ENCODE measurements at regions not wholly inside any gene's neighbourhood (a gene's known extent, or its start where the extent isn't known, plus 50 kb on each side); places are given as distances from the start of the nearest gene placed in this dataset.

DNA sequence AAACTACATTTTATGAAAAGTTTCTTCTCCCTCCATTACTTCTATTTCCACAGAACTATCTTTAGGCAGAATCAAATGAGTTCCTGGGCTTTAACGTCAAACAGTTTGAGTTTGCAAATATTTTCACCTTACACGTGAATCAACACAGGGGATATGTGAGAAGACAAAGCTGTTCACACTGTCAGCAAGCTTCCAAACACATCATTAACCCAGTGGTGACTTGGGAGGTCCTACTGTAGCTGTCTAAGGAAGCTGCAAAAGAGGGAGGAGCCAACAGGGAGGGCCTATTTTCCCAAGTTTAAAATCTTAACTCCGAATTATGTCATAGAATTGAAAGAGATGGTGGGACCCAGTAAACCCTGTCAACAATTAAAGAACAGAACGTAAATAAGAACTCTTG lies 337.8 kb upstream of the DNAJC19 start:
- DNase-seq = peak; percentile 51

DNA sequence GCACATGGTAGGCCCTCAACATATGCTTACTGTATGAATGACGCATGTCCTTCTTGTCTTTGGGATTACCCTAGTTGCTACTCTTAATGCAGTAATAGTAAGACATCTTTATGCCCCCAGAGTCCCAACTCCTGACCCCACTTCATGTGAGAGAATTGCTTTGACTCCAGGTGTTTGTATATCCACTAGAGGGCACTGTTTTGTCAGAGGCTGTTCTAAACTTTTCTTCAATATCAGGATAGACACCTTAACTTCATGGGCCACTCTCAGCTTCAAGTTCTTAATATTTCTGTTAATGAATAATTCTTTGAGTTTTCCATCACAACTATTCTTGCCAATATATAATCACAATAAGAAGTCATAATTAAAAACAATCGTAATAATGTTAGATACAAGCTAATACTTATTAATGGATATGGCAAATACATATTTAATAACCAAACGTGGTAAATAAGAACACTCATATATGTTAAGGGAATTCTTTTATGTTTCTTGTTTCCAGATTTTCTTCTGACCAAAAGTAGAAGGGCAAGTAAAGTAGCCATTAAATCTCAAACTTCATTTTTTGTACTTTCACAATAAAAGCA lies 337.2 kb upstream of the DNAJC19 start:
- peak; percentile 67 for DNase-seq

DNA sequence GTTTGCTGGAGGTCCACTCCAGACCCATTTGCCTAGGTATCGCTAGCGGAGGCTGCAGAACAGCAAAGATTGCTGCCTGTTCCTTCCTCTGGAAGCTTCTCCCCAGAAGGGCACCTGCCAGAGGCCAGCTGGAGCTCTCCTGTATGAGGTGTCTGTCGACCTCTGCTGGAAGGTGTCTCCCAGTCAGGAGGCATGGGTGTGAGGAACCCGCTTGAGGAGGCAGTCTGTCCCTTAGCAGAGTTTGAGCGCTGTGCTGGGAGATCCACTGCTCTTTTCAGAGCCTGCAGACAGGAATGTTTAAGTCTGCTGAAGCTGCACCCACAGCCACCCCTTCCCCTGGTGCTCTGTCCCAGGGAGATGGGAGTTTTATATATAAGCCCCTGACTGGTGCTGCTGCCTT lies 335.0 kb upstream of the DNAJC19 start:
- peak; percentile 37 for DNase-seq

DNA sequence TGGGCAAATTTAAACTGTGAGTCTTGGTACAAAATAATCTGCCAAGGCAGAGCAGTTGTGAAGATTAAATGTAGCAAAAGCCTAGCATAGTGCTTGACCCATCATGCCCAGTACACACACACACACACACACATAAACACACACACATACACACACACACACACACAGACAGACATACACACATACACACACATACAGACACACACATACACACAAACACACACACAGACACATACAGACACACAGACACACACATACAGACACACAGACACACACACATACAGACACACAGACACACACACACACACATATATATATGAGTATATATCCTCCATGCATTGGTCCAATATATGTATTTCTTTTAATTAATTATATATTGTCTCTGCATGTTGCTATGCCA lies 328.8 kb upstream of the DNAJC19 start:
- DNase-seq = no peak

DNA sequence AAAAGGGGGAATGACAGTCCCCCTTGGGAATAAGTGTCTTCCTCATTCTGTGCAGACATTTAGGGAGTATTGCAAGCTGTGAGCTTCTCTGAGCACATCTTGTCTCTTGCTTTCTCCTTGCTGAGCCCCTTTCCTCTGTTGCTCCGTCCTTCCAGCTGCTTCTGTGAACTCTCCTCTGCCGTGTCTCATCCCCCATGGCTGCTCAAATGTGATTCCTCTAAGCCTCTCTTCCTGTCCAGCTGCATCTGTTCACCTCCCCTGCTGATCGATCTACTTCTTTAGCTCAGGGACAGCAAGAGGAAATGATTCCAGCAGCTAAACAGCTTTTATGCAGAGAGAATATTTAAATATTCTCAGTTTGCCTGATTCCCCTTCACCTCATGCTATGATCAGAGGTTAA lies 328.0 kb upstream of the DNAJC19 start:
- DNase-seq = peak; percentile 69

DNA sequence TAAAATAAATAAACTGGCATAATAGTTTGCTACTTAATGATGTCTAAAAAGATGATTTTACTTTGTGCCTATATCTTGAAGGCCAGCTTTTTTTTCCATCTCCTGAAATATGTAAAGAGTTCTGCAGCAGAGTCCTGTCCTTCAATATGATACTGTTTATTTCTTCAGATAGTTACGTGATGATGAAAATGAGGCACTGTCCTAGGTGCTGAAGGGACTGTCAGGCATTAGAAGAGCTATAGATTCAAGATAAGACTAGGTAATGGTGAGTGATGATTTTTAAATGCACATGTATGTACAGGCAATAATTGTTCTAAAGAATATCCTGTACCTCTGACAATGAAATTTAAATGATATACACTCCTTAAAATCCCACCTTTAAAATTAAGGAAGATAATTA lies 326.9 kb upstream of the DNAJC19 start:
- DNase-seq = no peak

DNA sequence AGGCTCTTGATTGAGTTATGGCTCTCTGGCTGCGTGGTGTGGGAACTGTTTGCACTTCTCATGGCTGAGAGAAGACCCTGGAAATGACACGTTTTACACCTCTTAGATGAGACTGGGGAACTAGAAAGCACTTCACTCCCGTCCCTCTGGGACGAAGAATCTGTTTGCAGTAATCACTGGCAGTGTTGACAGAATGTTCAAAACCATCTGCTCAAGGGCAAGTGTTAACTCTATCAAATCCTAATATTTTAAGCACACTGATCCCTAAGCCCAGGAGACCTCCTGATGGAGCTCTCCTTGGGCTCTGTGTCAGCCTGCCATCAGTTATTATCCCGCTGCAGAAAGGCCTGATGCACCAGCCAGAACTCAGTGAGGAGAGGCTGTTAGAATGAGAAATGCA lies 323.8 kb upstream of the DNAJC19 start:
- DNase-seq = peak; percentile 94

DNA sequence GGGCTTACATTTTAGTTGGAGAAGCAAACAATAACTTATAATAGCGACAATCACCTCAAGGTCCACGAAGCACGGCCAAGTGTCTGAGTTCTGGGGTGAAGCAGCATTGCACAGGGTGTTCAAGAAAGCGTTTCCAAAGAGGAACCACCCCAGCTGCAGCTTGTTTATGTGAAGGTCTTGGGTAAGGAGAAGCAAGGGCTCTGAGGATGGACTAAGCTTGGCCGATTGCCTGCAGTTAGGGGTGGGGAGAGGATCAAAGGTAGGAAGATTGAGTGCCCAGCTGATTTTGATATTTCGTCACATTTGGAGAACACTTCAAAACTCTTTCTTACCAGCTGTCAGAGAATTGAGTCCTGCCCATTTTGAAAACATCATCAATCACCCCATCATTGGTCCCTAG lies 321.6 kb upstream of the DNAJC19 start:
- DNase-seq = peak; percentile 36

DNA sequence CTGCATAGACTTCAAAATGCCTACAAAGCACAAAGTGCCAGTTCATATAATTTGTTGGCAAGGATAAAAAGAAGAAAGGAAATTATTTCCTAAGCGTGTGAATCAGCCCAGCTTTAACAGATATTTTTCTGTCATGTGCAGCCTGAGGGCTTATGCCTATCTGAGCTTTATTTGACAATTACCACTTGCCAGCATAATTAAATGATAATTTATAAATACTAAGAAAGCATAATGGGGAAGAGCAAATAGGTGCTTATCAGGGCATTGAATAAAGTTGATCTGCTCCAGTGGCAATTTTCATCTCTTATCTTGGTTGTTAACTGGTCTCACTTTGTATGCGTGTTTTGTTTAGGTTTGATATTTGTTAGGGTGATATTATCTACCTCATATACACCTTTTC lies 313.4 kb upstream of the DNAJC19 start:
- DNase-seq = peak; percentile 6

DNA sequence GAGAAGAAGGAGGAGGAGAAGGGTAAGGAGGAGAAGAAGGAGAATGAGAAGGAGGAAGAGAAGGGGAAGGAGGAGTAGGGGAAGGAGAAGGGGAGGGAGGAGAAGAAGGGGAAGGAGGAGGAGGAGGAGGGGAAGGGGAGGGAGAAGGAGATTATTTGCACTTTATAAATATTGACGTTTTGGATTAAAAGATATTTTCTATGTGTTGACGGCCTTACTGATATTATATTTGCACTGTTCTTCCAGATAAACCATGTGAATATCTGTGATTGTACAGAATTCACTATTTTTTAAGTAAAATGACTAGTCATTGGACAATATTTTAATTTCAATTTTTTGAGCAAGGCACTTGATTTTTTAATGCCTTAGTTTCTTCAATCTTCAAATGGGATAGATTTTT lies 310.5 kb upstream of the DNAJC19 start:
- DNase-seq = no peak

DNA sequence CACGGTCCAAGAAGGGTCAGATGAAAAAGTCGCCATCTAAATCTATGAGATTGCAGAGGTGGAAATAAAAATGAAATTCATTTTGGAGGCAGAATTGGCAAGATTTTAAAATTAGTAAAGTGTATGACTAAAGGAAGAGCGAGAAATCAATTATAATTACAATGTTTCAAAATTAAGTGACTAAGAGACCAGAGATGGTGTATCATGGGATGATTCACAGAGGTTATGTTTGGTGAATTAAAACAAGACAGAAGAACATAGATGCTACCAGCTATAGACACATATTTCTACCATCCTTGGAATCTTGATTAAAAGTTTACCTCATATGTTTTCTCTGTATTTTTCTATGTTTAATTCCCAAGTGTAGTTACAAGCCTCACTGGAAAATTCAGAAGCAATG lies 308.9 kb upstream of the DNAJC19 start:
- DNase-seq = no peak

DNA sequence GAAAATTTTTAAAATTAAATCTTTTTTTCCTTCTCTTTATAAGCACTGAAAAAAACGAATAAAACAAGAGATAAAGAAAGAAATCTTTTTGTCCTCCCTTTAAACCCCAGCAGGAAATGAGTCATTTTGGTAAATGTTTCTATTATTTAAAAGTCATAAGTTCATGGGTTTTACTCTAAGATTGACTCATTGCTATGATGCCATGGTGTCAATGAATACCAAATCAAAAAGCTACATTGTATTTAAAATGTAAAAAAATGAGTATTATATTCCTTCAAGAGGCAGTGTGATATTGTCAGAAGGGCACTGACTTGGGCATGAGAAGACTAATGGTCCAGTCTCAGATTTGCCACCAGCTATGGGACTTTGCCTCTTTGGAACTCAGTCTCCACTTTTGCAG lies 303.4 kb upstream of the DNAJC19 start:
- no peak for DNase-seq

DNA sequence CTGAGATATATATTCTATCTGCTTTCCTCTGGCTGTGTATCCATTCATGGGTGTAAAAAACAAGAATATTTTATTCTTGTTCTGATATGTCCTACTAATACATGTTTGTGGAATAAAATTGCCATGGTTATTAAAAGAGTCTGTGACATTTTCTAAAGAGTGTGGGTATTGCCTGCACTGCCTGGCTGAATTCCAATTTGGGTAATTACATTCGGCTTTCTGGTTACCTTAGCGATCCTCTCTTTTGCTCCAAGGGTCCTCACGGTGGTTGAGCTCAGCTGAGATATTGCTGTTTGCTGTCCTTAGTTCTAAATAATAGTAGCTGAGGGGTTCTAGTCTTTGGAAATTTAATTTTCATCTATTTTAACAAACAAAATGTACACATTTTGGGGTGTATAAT lies 301.4 kb upstream of the DNAJC19 start:
- DNase-seq = peak; percentile 36

DNA sequence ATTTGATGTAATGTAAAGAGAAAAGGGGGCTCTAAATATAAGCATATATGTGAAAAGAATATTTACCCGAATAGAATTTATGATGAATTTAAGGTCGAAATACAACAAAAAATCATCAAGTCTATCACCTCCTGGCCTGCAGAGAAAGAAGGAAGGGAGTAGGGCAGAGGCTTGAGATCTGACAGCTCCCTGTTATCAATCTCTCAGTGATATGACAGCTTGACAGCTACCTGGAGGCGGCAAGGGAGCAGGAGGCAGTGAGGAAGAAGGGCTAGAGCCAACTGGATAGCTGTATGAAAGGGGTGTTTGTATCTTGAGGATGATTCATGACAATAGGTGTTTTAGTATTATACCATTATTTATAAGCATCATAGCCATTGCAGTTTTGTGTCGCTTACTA lies 299.8 kb upstream of the DNAJC19 start:
- no peak for DNase-seq

DNA sequence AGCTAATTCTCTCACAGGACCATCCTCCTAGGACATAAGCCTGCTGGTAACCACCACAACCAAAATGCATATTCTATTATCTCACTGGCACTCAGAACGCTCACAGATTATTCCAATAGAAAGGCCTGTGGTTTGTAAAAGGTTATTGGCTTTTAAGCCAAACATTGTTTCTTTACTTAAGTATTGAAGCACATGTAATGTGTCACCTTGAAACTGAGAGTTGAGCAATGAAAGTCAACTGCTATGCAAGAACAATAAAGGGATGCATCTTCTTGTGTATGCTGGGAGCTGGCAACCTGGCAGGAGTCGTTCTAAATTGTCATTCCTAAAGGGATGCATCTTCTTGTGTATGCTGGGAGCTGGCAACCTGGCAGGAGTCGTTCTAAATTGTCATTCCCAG lies 298.6 kb upstream of the DNAJC19 start:
- DNase-seq = no peak

DNA sequence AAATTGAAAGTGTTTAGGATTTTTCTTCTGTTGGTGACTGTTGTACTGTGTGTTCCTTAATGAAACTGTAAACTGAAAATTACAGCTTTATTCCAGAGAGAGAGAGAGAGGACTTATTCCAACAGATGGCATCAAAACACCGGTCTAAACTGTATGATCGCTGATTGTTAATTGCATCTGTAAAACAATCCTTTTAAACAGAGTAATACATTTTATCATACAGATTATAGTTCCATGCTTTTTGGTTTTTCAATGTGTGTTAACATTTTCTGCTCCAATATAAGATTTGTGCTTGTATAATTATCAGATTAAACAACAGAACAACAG lies 289.7 kb upstream of the DNAJC19 start:
- peak; percentile 36 for DNase-seq

DNA sequence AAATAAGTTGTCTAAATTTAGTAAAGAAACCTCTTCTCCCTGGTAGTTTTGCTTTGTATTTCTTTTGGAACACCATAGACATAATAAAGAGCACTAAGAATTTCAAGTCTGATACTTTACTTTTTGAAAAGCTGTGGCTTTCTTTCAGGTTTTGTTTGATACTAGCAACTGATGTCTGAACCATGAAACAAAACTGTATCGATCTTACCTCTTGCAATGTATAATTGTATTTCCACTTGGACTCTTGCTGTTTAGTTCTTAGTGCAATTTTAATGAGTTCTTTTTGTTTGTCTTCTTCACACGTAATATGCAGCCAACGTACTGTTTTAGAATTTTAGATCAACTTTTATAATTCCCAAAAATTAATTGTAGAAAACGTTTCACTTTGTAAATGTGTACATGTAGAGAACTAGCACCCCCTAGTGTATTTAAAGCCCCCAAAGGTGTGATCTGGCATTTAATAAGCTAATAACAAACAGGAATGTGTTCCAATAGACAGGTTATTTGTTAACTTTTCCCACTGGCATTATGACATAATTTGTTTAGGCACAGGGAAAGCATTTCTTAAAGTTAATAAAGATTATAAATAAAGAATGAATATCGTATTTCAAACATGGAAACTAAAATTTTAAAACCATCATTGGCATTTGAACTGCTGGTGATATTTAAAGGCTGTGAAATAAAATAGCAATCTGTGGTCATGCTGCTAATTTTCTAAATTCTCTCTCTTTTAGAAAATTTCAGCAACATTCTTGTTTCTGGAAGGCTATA lies 289.1 kb upstream of the DNAJC19 start:
- DNase-seq = peak; percentile 40

DNA sequence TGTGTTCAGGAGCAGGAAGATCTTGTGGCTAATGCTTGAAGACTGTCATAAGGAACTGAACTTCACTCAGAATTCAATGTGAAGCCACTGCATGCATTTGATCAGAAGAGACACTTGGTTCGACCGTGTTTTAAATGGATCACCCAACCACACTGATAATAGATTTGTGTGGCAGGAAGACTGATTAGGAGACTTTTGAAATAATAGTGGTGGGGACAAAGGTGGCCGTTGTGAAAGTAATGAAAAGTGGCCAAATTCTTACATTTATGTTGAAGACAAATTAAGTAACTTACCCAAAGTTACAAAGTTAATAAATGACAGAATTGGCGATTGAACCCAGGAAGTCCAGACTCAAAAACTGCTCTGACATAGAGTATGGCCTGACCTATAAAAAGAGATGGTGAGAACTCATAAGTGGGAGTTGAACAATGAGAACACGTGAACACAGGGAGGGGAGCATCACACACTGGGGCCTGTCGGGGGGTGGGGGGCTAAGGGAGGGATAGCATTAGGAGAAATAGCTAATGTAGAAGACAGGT lies 286.9 kb upstream of the DNAJC19 start:
- no peak for DNase-seq

DNA sequence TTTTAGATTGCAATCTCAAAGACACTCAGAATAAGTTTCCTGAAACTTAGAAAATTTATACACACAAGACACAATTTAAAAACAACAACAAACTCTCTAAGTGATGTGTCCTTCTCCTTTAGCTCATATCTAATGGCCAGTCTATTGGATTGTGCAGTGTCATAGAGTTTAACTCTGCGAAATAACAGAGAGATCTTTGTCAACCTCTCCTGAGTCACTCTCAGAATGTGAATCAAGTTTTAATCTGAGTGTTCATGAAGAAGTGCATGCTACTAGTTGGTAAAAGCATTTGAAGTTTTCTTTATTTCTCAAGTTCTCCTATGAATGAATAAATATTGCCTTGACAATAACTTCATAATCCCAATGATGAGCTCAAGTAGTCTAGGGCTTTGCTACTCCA lies 284.5 kb upstream of the DNAJC19 start:
- DNase-seq = no peak

DNA sequence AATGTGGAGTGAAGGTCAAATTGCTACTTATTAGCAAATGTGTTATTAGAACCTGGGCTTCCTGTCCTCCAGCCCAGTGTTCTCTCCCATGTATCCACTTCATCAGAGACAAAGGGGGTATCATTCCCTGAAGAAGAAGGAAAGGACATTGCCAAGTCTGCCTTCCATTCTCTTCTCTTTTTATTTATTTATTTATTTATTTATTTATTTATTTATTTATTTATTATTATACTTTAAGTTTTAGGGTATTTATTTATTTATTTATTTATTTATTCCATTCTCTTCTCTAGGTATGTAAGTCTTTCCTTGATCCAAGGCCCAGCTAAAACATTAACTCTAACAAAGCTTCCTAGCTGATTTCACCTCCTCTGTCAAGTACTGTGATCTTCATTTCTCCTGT lies 277.8 kb upstream of the DNAJC19 start:
- DNase-seq = no peak

DNA sequence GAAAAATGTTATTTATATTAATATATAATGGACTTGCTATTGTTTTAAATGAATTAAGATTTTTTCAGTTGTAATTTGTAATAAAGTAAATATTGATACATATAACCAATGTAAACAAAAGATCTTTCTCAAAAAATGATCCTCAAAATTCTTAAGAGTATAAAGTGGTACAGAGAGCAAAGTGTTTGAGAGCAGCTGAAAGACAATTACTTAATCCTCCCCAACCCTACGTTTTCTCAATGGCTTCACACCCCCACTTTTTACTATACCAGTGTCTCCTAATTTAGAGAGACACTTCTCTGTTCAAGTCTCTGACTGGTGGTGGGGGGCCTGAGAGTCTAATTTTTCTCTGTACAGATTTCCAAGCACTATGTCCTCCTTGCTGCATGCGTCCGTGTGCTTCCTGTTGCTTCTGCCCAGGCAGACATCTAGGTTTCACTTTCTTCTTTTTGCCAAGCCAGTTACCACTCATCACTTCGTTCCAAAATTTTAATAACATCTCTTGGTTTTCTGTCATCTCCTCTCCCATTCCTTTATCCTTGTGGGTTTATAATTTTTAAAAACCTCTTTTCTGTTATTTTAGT lies 276.3 kb upstream of the DNAJC19 start:
- DNase-seq = peak; percentile 27

DNA sequence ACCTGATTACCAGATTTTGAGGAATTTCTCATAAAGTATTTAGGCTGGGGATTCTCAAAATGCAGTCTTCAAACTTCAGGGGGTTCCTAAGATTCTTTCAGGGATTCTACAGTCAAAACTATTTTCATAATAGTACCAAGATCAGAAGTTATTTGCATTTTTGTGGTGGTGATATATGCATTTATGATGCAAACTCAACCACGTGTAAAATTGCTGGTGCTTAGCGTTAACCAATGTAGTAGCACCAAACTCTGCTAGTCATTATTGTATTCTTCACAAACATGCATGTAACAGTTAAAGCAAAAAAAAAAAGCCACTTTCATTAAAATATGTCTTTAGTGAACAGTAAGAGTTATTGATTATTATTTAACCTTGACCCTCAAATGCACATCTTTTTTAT lies 274.9 kb upstream of the DNAJC19 start:
- no peak for DNase-seq

DNA sequence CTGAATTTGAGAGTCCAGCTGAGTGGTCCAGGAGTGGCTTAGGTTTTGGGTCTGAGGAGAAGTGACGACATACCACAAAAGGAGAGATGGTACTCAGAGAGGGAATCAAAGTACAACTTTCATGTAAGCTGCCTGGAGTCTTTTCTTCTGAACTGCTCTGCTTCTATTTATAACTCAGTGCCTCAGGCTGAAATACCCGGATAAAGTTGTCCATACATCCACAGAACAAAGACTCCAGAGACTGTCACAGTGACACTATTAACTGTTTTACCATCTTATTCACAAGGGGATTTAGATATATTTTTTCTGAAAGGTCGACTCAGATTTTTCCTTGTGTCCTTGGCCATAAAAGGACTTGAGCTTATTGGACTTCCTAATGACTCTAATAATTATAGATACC lies 264.3 kb upstream of the DNAJC19 start:
- DNase-seq = peak; percentile 36

DNA sequence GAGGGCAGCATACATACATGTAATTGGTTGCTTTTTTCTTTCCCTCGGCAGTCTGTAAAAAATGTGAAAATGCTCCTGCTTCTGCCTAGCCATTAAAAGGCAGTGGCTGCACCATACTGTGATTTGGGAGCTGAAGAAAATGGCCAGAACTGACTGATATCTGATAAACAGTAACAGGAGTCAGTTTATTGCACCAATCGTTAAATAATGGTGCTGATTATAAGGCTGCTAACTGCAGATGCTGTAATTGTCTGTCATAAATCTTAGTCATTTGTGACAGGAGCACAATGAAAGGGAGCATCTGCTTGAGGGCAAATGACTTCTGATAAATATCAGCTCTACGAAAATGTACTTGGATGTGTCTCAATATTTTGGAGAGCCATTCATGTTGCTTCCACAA lies 263.1 kb upstream of the DNAJC19 start:
- peak; percentile 95 for DNase-seq

DNA sequence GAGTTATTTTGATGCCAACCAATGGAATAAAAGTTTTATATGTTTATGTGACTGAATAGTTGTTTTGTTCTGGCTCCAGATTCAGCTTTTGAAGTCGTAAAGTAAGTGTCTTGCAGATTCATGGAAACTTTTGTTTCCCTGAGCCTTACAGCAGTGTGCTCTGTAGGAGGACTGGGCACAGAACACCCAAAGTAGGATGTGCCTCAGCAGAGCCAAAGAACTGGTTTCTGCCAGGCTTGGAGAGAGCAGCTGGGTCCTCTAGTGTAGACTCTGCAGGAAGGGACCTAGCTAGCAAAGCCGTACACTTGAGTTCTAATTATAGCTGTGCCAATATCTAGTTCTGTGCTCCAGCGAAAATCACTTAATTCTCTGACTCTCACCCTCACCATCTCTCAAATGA lies 261.2 kb upstream of the DNAJC19 start:
- DNase-seq = peak; percentile 46
